GM19043 (cell line): ENCODE measurements at regions not wholly inside any gene's neighbourhood (a gene's known extent, or its start where the extent isn't known, plus 50 kb on each side); places are given as distances from the start of the nearest gene placed in this dataset.

ENCODE experiments used
- ATAC-seq: cut with Tn5 transposase; IDR thresholded peaks from one replicate; pipeline ENCODE4 v1.9.1; 2021; ENCODE audit warnings: low read depth; ENCODE audit not compliant: unreplicated experiment

- no peak for ATAC-seq
These were observed 414.5 kb upstream of the ARHGEF26 start for GRCh38 chr3:153706706-153707105.

DNA sequence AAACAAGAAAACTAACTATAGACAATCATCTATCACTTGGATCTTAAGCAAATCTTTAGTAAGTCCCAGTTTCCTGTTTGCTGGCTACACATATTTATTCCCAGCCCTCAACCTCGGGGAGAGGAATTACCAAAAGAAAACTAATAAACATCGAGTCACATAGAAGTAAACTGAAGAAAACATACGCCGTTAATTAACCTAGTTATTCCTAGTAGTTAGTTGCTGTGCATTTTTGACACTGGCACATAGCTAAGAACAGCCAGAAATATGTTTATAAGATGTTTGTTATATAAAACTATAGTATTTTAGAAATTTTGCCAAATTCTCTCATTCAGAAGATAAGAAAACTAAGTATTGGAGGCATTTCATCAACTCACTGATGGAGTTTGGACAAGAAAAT is 407.2 kb upstream of the ARHGEF26 start:
- ATAC-seq, result no peak

- no peak for ATAC-seq
These were observed 406.5 kb upstream of the ARHGEF26 start for GRCh38 chr3:153714588-153715290.

DNA sequence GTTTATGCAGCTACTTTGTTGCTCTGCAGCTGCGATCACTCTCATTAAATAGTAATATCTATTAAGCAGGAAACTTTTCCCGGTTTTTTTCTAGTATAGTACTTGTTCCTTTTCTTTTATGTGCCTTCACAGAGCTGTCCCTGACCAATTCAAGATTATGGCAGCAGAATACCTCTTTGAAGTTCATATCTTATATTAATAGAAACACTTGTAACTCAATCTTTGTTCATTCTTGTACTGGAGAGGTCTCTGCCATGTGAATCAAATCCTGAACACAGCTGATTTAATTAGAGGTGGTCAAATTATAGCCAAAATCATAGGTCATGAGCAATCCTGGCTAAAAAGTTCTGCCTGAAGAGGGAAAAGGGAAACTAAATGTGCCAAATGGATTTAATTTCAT is 399.0 kb upstream of the ARHGEF26 start:
- ATAC-seq, result no peak

DNA sequence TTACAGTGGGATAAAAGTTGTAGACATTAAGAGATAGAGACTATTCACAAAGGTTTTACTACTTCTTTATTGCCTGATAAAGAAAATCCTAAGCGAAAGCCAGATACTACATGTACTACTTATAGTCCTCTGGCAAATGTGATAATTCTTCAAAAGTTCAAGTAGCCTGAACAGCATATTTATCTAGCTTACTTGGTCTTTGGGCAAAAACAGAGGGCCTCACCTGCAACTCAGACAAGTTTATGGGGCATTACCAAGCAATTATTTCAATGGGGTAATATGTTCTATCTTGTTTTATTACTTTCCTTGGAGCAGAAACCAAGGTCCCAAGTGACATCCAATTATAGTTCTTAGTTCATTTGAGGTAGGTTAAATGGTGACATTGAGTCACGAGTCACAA is 390.1 kb upstream of the ARHGEF26 start:
- ATAC-seq, result no peak

- no peak for ATAC-seq
These were observed 386.2 kb upstream of the ARHGEF26 start for GRCh38 chr3:153734777-153735551.

GRCh38 chr3:153740109-153740508 is 381.1 kb upstream of the ARHGEF26 start:
- no peak for ATAC-seq

DNA sequence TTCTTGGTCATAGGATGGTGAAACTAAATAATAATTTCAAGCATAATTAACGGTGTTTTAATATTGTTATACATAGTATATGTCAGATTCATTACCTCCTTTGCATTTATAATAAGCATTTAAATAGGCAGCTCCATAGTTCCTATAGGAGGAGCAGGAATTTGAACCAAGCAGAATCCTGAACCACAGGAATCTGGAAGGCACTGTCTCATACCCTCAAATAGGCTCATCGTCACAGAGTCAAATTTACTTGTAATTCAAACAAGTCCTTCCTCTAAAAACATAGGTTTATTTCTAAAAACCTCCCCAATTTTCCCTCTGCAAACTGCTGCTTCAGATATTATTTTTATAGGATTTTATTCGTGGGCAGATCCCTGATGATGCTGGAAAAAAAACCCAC is 376.3 kb upstream of the ARHGEF26 start:
- ATAC-seq, result no peak

- ATAC-seq, result no peak
These were observed 375.0 kb upstream of the ARHGEF26 start for GRCh38 chr3:153746211-153746610.

DNA sequence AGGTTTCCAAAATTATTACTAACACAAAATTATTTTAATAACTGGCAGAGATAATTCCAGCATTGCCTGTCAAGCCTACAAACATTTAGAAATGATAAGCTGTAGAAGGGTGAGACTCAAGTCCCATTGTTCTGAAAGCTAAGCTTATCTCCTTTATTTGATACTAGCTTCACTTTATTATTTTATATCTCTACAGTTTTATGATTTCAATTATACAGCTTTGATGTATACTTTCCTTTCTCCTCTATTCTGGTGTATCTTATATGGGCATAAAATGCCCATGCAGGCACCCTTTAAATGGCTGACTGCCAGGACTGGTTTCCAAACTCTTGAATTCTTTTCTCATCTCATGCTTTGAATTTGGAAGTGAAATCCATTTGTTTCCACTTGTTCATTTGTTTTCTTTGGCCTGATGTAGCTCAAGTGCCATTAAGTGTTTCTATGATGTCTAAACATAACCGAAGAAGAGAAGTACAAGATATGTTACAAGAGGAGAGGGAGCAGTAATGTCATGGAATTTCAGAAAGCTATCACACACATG is 372.1 kb upstream of the ARHGEF26 start:
- no peak for ATAC-seq

GRCh38 chr3:153752405-153753027 is 368.7 kb upstream of the ARHGEF26 start:
- no peak for ATAC-seq

DNA sequence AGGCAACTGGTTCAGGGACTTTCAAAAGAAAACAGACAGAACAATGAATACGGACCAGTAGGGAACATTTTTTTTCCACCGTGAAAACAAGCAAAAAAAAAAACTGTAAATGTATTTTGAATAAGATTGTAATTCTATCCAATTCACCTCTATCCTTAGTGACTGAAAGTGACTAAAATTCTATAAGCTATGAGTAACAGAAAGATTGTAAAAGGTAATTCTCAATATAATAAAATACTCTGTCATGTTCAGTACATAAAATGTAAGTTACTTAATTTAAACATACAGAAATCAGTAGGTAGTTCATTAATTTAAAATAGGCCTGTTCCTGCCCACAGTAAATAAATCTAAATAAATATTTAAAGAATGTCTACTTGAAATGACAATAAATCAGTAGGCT is 368.2 kb upstream of the ARHGEF26 start:
- ATAC-seq, result no peak

DNA sequence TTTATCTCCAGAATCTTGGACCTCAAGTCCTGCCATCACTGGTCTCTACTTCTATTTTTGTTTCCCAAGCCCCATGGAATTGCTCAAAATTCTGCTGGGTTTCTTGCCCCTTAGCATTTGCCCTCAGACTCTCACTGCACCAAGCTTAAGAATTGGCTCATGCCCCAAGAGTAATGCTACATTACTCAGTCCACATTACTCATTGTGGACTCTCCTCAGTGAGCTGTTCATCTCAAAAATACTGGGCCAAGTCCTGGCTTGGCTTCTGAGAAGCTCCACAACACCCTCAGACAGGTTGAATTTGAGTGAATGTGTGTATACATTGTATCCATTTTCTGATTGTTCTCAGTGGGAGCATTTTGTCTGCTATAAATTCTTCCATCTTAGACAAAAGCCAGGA is 364.4 kb upstream of the ARHGEF26 start:
- ATAC-seq, result no peak

GRCh38 chr3:153757839-153758238 is 363.4 kb upstream of the ARHGEF26 start:
- no peak for ATAC-seq

DNA sequence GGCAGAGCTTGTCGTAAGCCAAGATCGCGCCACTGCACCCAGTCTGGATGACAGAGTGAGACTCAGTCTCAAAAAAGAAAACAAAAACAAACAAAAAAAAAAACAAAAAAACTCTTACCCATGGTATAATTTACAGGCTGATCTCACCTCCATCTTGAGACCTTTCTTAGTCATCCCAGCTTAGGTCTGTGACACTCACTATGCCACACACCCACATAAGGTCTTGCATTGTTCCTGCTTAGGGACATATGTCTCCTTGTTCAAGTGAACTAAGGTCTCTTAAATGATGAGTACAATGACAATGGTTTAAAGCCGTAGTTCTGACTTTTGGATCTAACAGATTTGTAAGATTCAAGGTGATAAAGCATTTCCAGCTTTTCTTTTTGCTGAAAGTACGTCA is 360.2 kb upstream of the ARHGEF26 start:
- ATAC-seq, result no peak

- ATAC-seq, result no peak
These were observed 358.6 kb upstream of the ARHGEF26 start for GRCh38 chr3:153762411-153763235.

- ATAC-seq, result peak; percentile 6
These were observed 353.3 kb upstream of the ARHGEF26 start for GRCh38 chr3:153767601-153768560.

GRCh38 chr3:153768561-153769469 is 352.4 kb upstream of the ARHGEF26 start:
- peak; percentile 96 for ATAC-seq
